Adrenal gland (tissue), 5 donors: ENCODE measurements at regions not wholly inside any gene's neighbourhood (a gene's known extent, or its start where the extent isn't known, plus 50 kb on each side); places are given as distances from the start of the nearest gene placed in this dataset.

Source experiments
- CTCF ChIP-seq, 6 experiments: fragments of 450-650 bp in 4 of 6; fragments of 200-600 bp in 2 of 6; sonication (generic) in 1 of 6; IDR thresholded peaks; 1 replicate in 5 of 6; 2 replicates in 1 of 6; pipeline versions ENCODE4 v1.5.1 to v1.8.0; 2016 to 2021; ENCODE audit warnings: antibody characterized with exemption in 6 of 6, mild to moderate bottlenecking in 2 of 6, moderate library complexity in 1 of 6
- POLR2A ChIP-seq, 2 donors: fragments of 450-650 bp; IDR thresholded peaks; one replicate each; pipeline ENCODE4 v1.6.1; 2017; ENCODE audit warnings: antibody characterized with exemption in 2 of 2, mild to moderate bottlenecking in 2 of 2, moderate library complexity in 1 of 2
- donor health status: DM: no; HTN: no; CAD: no.

GRCh38 chr20:48210111-48211027 lies 425.1 kb upstream of the SULF2 start:
- TF ChIP-seq CTCF (IDR thresholded peaks at IDR 0.05) (no peak), POLR2A (IDR thresholded peaks at IDR 0.05) (no peak)
